ENCODE measurements at regions not wholly inside any gene's neighbourhood (a gene's known extent, or its start where the extent isn't known, plus 50 kb on each side); places are given as distances from the start of the nearest gene placed in this dataset.
"Not testable (repeated sequence)": the region's sequence is repeated elsewhere in the genome, so short reads cannot be mapped to it uniquely, and the experiment has no call there.

GRCh38 chr5:72654231-72654630, 147.0 kb upstream of the ZNF366 start:
- no peak for DNase-seq (ENCODE audit: low read depth in 3 of 3, low spot score in 2 of 3)

- peak in 2 of 3 donors; percentile 19 to 30 for DNase-seq (ENCODE audit: low read depth in 3 of 3, low spot score in 2 of 3)
Observed at GRCh38 chr5:72653586-72653985, 146.4 kb upstream of the ZNF366 start.

DNA sequence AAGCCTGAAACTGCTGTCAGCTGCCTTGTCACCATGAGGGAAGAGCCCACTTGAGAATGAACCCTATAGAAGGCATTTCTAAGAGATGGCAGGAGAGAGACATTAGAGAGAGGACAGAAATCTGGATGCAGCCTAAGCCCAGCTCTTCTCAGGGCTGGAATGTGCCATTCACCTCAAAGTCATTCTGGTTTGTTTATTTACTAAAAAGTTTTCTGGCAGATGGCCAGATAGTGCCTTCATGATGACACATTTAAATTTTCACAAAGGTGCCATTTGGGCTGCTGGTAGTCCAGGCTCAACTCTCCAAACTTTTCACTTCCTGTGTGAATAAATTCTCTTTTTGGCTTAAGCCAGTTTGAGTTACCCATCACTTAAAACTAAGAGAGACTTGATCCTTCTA, 144.6 kb upstream of the ZNF366 start:
- DNase-seq (ENCODE audit: low read depth in 3 of 3, low spot score in 2 of 3): no peak

- DNase-seq (ENCODE audit: low read depth in 3 of 3, low spot score in 2 of 3): no peak
Observed at GRCh38 chr5:72651109-72651508, 143.9 kb upstream of the ZNF366 start.

DNA sequence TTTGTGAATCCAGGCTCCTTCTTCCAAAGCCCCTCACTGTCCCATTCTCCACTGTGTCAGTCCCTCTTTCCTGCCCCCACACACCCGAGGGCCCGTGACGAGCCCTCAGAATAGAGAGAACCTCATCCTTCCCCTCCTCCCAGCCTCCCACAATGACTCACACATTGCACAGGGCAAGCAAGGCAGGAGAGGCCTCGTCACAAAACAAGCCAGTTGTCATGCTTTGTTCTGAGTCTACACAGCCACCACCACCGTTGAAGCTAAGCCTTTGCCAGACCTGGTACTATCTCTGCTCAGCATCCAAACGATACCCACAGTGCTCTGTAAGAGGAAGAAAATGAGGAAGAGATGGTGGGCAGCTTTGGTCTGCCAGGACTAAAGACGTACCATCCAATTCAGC, 142.2 kb upstream of the ZNF366 start:
- no peak for DNase-seq (ENCODE audit: low read depth in 3 of 3, low spot score in 2 of 3)

DNA sequence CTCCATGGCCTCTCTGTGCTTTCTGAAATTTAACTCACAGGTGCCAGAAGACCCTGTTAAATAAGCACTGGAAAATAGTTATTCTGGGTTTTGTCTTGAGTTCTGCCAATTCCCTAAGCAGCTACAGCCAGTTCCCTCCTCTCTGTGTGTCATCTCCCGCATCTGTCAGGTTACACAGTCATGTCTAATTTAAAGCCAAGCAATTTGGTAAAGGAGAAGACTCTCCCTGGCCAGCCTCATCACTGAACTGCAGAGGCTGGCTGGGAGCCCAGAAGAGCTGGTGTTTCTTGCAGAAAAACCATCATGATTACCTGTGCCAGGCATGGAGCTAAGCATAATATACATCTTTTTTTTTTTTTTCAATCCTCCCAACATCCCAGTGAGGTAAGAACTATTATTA, 141.3 kb upstream of the ZNF366 start:
- no peak for DNase-seq (ENCODE audit: low read depth in 3 of 3, low spot score in 2 of 3)

DNA sequence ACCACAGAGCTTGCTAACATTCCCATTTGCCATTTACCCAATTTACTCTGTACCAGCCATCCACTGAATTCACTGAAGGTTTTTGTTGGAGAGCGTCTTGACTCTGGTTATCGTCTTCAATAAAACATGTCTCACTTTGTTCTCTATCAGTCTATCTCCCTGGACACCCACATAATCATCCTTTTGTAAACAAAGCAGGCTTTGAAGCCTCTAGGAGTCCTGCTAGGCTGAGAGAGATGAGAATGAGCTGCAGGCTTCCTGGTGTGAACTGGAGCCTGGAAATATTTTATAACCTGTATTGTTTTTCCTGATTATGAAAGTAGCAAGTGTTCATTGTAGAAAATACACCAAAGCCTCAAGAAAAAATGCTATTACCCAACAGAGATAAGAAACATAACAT, 140.6 kb upstream of the ZNF366 start:
- DNase-seq (ENCODE audit: low read depth in 3 of 3, low spot score in 2 of 3): no peak

DNA sequence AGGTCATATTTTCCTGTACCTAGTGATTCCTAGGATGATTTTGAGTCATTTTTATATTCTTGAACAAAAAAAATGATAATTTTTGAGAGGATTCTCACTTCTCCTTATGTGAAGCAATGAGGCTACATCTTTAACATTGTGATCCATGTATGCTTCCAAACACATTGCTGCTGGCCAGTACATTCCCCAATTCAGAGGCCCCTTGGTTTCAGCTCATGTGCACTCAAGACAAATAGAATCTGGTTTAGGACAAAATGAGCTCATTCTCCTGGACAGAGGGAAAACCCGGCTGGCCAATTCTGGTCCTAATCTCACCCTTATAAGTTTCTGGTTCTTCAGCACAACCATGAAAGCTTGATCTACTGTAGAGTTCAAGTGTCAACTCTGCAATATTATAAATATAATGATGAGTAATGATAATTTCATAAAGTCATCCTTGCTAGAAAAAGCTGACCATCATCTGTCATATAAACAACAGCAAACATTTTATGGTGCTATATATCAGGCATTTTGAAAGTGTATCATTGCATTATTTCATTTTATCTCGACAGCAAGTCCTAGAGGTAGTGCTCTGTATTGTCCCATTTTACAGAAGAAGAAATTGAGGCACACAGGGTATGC, 139.1 kb upstream of the ZNF366 start:
- no peak for DNase-seq (ENCODE audit: low read depth in 3 of 3, low spot score in 2 of 3)

GRCh38 chr5:72645064-72645846, 138.0 kb upstream of the ZNF366 start:
- no peak for DNase-seq (ENCODE audit: low read depth in 3 of 3, low spot score in 2 of 3)

DNA sequence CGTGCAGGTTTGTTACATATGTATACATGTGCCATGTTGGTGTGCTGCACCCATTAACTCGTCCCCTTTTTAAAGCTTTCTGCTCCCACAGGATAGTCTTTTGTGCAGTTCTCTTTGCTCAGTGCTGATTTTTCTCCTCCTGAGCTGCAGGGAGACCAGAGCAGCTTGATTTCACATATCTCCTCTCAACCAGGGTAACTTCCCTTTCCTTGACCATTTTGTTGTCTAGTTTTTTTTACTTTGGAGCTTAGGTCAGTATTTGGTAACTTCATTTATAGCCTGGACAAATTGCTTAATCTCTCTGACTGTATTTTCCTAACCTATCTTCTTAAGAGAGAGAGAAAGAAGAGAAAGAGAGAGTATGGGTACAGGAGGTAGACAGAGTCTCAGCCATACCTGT, 137.1 kb upstream of the ZNF366 start:
- DNase-seq (ENCODE audit: low read depth in 3 of 3, low spot score in 2 of 3): no peak

- DNase-seq (ENCODE audit: low read depth in 3 of 3, low spot score in 2 of 3): no peak
Observed at GRCh38 chr5:72641164-72641563, 134.0 kb upstream of the ZNF366 start.

GRCh38 chr5:72637058-72637457, 129.8 kb upstream of the ZNF366 start:
- DNase-seq (ENCODE audit: low read depth in 3 of 3, low spot score in 2 of 3): no peak

GRCh38 chr5:72636565-72636964, 129.4 kb upstream of the ZNF366 start:
- not testable (repeated sequence) for DNase-seq (ENCODE audit: low read depth in 3 of 3, low spot score in 2 of 3)

- no peak for DNase-seq (ENCODE audit: low read depth in 3 of 3, low spot score in 2 of 3)
Observed at GRCh38 chr5:72634444-72634843, 127.2 kb upstream of the ZNF366 start.

DNA sequence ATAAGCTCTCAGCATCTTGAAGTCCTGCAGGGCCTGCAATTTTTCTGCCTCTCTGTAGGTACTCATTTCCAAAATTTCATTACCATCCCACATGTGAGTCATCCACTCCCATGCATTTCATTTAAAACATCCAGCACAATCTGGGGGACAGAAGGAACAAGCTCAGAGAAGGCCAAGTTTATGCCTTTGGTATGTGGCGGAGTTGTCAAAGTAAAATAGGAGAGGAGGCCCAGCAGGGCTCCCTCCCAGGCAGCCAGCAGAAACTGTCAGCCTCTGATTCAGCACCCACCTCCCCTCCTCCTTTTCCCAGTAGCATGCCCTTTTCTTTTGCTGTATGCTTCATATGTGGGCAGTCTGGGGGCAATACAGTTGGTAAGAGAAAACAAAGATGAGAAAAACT, 126.4 kb upstream of the ZNF366 start:
- DNase-seq (ENCODE audit: low read depth in 3 of 3, low spot score in 2 of 3): no peak

DNA sequence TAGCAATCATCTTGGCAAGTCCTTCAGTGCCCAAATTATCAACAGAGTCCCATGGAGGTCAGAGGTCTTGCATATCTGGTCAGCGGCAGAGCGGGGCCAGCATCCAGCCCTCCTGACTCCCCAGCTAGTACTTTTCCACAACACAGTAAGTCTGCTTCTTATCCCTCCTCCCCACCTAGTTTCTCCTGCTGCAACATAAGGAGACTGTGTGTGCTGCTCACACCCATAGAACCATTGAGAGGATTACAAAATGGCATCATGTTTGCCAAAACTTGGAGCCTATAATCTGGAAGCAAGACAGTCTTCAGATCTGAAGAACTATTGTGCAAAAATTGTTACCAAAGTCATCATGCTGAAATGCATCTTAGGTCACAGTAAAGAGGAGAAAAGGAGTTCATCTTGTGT, 125.8 kb upstream of the ZNF366 start:
- no peak for DNase-seq (ENCODE audit: low read depth in 3 of 3, low spot score in 2 of 3)

DNA sequence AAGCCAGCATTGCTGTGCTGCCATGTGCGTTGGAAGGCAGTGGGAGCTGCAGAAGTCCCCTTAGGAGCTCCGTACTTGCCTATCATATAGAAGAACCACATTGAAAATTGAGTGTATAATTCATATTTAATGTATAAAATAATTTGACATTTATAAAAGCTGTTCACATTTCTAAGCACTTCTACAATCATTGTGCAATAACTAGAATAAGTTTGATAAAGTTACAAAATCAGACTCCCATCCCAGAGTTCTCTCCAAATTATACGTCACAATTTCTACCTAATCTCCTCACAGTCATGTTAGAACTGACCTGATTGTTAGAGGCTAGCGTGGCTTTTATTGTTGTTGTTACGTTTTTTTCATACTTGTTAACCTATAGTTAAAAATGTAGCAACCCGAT, 123.5 kb upstream of the ZNF366 start:
- DNase-seq (ENCODE audit: low read depth in 3 of 3, low spot score in 2 of 3): no peak

DNA sequence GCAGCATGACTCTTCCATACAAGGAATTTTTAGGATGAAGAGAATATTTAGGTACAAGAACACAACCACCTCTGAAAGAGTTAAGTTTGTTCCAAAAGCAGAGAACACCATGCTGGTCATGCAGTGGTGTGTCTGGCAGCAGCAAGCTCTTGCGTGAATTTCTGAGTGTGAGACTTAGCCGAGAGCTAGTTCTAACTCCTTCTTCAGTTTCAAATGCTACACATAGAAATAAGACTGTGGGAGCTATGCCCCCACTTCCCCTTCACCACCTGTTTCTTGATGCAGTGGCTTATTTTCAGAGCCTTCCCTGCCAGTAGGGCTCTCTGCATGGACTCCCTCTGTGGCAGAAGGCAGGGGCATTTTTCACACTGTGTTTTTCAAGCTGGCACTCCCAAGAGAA, 122.9 kb upstream of the ZNF366 start:
- no peak for DNase-seq (ENCODE audit: low read depth in 3 of 3, low spot score in 2 of 3)

DNA sequence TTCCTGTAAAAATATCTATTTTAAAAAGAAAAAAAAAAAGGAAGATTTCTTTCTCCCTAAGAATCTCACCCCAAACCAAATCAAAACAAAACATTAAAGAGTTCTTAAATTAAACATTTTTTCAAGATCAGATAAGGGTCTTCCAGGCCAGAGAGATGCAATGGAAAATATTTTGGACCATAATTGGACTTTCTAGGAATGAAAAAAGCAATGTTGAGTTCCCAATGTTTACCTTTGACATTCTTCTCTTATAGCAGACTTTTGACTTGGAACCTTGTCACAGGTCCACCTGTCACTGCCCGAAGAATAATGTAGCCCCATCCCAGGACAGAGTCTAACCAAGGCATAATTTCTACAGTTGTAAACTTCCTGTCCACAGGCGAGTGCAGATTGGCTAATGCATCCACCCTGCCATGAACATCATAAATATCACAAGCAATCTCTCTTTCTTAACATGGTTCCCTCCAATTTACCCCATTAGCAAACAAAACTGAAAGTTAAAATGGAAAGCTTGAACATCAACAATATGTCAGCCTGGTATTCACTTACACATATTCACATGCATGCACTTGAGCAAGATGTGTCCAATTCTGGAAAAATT, 121.7 kb upstream of the ZNF366 start:
- DNase-seq (ENCODE audit: low read depth in 3 of 3, low spot score in 2 of 3): no peak

- DNase-seq (ENCODE audit: low read depth in 3 of 3, low spot score in 2 of 3): no peak
Observed at GRCh38 chr5:72625332-72625731, 118.1 kb upstream of the ZNF366 start.

DNA sequence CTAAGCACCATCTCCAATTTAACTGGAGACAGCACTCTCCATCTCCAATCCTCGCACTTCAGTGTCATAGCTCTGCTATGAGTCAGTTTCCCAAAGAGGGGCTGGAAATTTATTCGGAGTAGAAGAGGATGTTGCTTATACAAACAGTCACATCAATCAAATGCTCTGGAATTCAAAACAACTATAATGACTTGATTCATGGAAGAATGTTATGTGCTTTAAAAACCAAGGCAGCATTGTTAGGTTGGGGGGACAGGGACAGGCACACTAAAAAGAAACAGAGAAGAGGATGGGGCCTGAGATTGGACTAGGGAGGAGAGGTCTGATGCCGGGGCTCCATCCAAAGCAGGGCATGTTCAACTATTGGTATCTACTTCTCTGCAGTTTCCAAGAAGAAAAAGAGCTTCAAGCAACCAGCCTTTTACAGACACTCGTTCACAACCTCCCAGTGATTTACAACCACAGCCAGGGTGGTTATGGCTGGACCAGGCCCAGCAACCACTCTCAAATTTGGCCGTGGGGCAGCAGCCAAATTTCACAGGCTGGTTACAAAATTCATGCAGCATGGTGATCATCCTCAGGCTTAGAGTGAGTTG, 117.5 kb upstream of the ZNF366 start:
- DNase-seq (ENCODE audit: low read depth in 3 of 3, low spot score in 2 of 3): no peak

DNA sequence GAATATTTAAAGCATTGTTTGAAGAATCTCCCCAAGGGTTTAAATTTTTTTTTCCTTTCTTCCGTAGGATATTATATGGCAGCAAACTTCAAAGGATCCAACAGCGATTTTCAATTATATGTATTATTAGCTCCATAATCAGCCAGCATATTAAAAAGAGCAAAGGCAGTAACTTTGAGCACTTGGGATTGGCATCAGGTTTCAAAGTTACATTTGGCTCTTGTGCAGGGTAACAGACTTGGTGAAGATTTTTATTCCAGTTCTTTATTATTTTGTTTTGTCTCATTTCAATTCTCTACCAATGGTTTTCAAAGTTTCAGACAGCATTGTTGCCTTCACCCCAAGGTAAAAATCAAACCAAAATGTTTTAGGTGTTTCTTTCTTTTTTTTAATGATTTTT, 116.7 kb upstream of the ZNF366 start:
- DNase-seq (ENCODE audit: low read depth in 3 of 3, low spot score in 2 of 3): no peak

Data from right renal cortex interstitium (tissue), 3 donors.